ENCODE measurements at regions not wholly inside any gene's neighbourhood (a gene's known extent, or its start where the extent isn't known, plus 50 kb on each side); places are given as distances from the start of the nearest gene placed in this dataset.

GRCh38 chr7:121544726-121545125 is 148.6 kb upstream of the FAM3C start:
- no peak for DNase-seq
- CTCF ChIA-PET, result interaction anchor here (0.6 to 1.5 kb wide), 7 partner anchors 106 to 449 kb away, joined by 3 to 8 read pairs (median 7); no protein-coding TSS in a partner anchor
- WGBS (ENCODE audit: insufficient coverage), result no CpG with 5 or more reads among the region's 2 CpGs
- no peaks in the 10 kb centered on the region for H3K36me3 ChIP-seq (ENCODE audit: control insufficient read depth in 2 of 2, extremely low read depth in 1 of 2, insufficient read depth in 1 of 2, low read length in 1 of 2)
- no peak overlapping the region for H3K4me3 ChIP-seq (ENCODE audit: control insufficient read depth in 1 of 2, extremely low read depth in 1 of 2, low read length in 1 of 2)
- peak in 2 of 4 experiments; percentile 41 to 77 for ATAC-seq (replicated peaks in 1 of 4)
- peak overlapping the region; percentile 25 to 79 for H3K27ac Mint-ChIP-seq
- peaks cover 0 to 3% of the 10 kb centered on the region in 2 donors for H3K27me3 Mint-ChIP-seq
- no peak overlapping the region for H3K27ac ChIP-seq (ENCODE audit: low read length)
- no peaks in the 10 kb centered on the region for H3K36me3 Mint-ChIP-seq
- POLR2A ChIA-PET, result no interaction called here
- H3K27me3 ChIP-seq (replicated peaks in 1 of 2; ENCODE audit: control insufficient read depth in 2 of 2, extremely low read depth in 1 of 2, insufficient read depth in 2 of 2, low read length in 1 of 2), result no peaks in the 10 kb centered on the region
- H3K4me1 Mint-ChIP-seq, result peaks cover 0 to 19% (median 16%) of the 10 kb centered on the region in 3 donors
- H3K9me3 Mint-ChIP-seq, result no peaks in the 10 kb centered on the region
- H3K9me3 ChIP-seq, result no peaks in the 10 kb centered on the region
- no peaks in the 10 kb centered on the region for H3K4me1 ChIP-seq (ENCODE audit: control insufficient read depth in 1 of 2, extremely low read depth in 1 of 2, insufficient read depth in 2 of 2, low read length in 2 of 2)
- no peak overlapping the region for H3K4me3 Mint-ChIP-seq

- ChIA-PET CTCF (interaction anchor here (0.6 to 1.5 kb wide), 4 partner anchors 106 to 450 kb away, joined by 3 to 8 read pairs (median 6); no protein-coding TSS in a partner anchor), POLR2A (no interaction called here)
- no peaks in the 10 kb centered on the region for H3K9me3 ChIP-seq
- no peak for ATAC-seq (replicated peaks in 1 of 4)
- H3K36me3 ChIP-seq (ENCODE audit: control insufficient read depth in 2 of 2, extremely low read depth in 1 of 2, insufficient read depth in 1 of 2, low read length in 1 of 2), result no peaks in the 10 kb centered on the region
- no peaks in the 10 kb centered on the region for H3K4me1 ChIP-seq (ENCODE audit: control insufficient read depth in 1 of 2, extremely low read depth in 1 of 2, insufficient read depth in 2 of 2, low read length in 2 of 2)
- Mint-ChIP-seq H3K36me3 (no peaks in the 10 kb centered on the region), H3K27ac (no peak overlapping the region), H3K4me3 (no peak overlapping the region), H3K4me1 (peaks cover 0 to 19% (median 16%) of the 10 kb centered on the region in 3 donors), H3K9me3 (no peaks in the 10 kb centered on the region), H3K27me3 (peaks cover 0 to 3% of the 10 kb centered on the region in 2 donors)
- H3K27ac ChIP-seq (ENCODE audit: low read length), result no peak overlapping the region
- H3K4me3 ChIP-seq (ENCODE audit: control insufficient read depth in 1 of 2, extremely low read depth in 1 of 2, low read length in 1 of 2), result no peak overlapping the region
- no peak for DNase-seq
- no CpG with 5 or more reads among the region's 1 CpG for WGBS (ENCODE audit: insufficient coverage)
- no peaks in the 10 kb centered on the region for H3K27me3 ChIP-seq (replicated peaks in 1 of 2; ENCODE audit: control insufficient read depth in 2 of 2, extremely low read depth in 1 of 2, insufficient read depth in 2 of 2, low read length in 1 of 2)
Measured at GRCh38 chr7:121544238-121544637, 148.1 kb upstream of the FAM3C start.

GRCh38 chr7:121541457-121541856 is 145.3 kb upstream of the FAM3C start:
- H3K4me1 Mint-ChIP-seq, result peaks cover 0 to 19% (median 16%) of the 10 kb centered on the region in 3 donors
- POLR2A ChIA-PET, result no interaction called here

GRCh38 chr7:121540138-121540537 is 144.0 kb upstream of the FAM3C start:
- Mint-ChIP-seq H3K4me1 (peaks cover 0 to 12% (median 8%) of the 10 kb centered on the region in 3 donors), H3K27me3 (peaks cover 5 to 10% of the 10 kb centered on the region in 2 donors), H3K27ac (no peak overlapping the region), H3K9me3 (no peaks in the 10 kb centered on the region), H3K4me3 (no peak overlapping the region), H3K36me3 (no peaks in the 10 kb centered on the region)
- ATAC-seq (replicated peaks in 1 of 4) (no peak), DNase-seq (no peak)
- H3K9me3 ChIP-seq, result no peaks in the 10 kb centered on the region
- ChIA-PET POLR2A (no interaction called here), CTCF (no interaction called here)
- H3K4me1 ChIP-seq (ENCODE audit: control insufficient read depth in 1 of 2, extremely low read depth in 1 of 2, insufficient read depth in 2 of 2, low read length in 2 of 2), result no peaks in the 10 kb centered on the region
- no peak overlapping the region for H3K27ac ChIP-seq (ENCODE audit: low read length)
- no CpG with 5 or more reads among the region's 1 CpG for WGBS (ENCODE audit: insufficient coverage)
- no peaks in the 10 kb centered on the region for H3K36me3 ChIP-seq (ENCODE audit: control insufficient read depth in 2 of 2, extremely low read depth in 1 of 2, insufficient read depth in 1 of 2, low read length in 1 of 2)
- no peaks in the 10 kb centered on the region for H3K27me3 ChIP-seq (replicated peaks in 1 of 2; ENCODE audit: control insufficient read depth in 2 of 2, extremely low read depth in 1 of 2, insufficient read depth in 2 of 2, low read length in 1 of 2)
- H3K4me3 ChIP-seq (ENCODE audit: control insufficient read depth in 1 of 2, extremely low read depth in 1 of 2, low read length in 1 of 2), result no peak overlapping the region

More at GRCh38 chr7:121541457-121541856, 145.3 kb upstream of the FAM3C start:
- Mint-ChIP-seq H3K27me3 (peaks cover 5 to 12% of the 10 kb centered on the region in 2 donors), H3K9me3 (no peaks in the 10 kb centered on the region), H3K27ac (no peak overlapping the region), H3K36me3 (no peaks in the 10 kb centered on the region), H3K4me3 (no peak overlapping the region)
- Histone ChIP-seq H3K9me3 (no peaks in the 10 kb centered on the region), H3K4me3 (ENCODE audit: control insufficient read depth in 1 of 2, extremely low read depth in 1 of 2, low read length in 1 of 2) (no peak overlapping the region), H3K36me3 (ENCODE audit: control insufficient read depth in 2 of 2, extremely low read depth in 1 of 2, insufficient read depth in 1 of 2, low read length in 1 of 2) (no peaks in the 10 kb centered on the region), H3K4me1 (ENCODE audit: control insufficient read depth in 1 of 2, extremely low read depth in 1 of 2, insufficient read depth in 2 of 2, low read length in 2 of 2) (no peaks in the 10 kb centered on the region), H3K27ac (ENCODE audit: low read length) (no peak overlapping the region), H3K27me3 (replicated peaks in 1 of 2; ENCODE audit: control insufficient read depth in 2 of 2, extremely low read depth in 1 of 2, insufficient read depth in 2 of 2, low read length in 1 of 2) (no peaks in the 10 kb centered on the region)
- DNase-seq (no peak), ATAC-seq (replicated peaks in 1 of 4) (no peak)
- CTCF ChIA-PET, result interaction anchor here (1.1 to 1.2 kb wide), 2 partner anchors 146 to 174 kb away, joined by 3 to 4 read pairs; no protein-coding TSS in a partner anchor
- 91% methylated on average over 1 of the region's 1 CpG for WGBS (ENCODE audit: insufficient coverage)

GRCh38 chr7:121537031-121537430 is 140.9 kb upstream of the FAM3C start:
- no peak overlapping the region for H3K4me3 ChIP-seq (ENCODE audit: control insufficient read depth in 1 of 2, extremely low read depth in 1 of 2, low read length in 1 of 2)
- Mint-ChIP-seq H3K4me1 (no peaks in the 10 kb centered on the region), H3K36me3 (no peaks in the 10 kb centered on the region), H3K27me3 (peaks cover 5 to 10% of the 10 kb centered on the region in 2 donors), H3K27ac (no peak overlapping the region), H3K9me3 (no peaks in the 10 kb centered on the region), H3K4me3 (no peak overlapping the region)
- WGBS (ENCODE audit: insufficient coverage), result no CpG with 5 or more reads among the region's 1 CpG
- CTCF ChIA-PET, result interaction anchor here in 1 of 2 donors (1.4 kb wide), 1 partner anchor 170 kb away, joined by 3 read pairs; no protein-coding TSS in a partner anchor
- H3K27ac ChIP-seq (ENCODE audit: low read length), result no peak overlapping the region
- H3K4me1 ChIP-seq (ENCODE audit: control insufficient read depth in 1 of 2, extremely low read depth in 1 of 2, insufficient read depth in 2 of 2, low read length in 2 of 2), result no peaks in the 10 kb centered on the region
- POLR2A ChIA-PET, result no interaction called here
- H3K36me3 ChIP-seq (ENCODE audit: control insufficient read depth in 2 of 2, extremely low read depth in 1 of 2, insufficient read depth in 1 of 2, low read length in 1 of 2), result no peaks in the 10 kb centered on the region
- DNase-seq, result no peak
- H3K9me3 ChIP-seq, result no peaks in the 10 kb centered on the region
- ATAC-seq (replicated peaks in 1 of 4), result no peak
- no peaks in the 10 kb centered on the region for H3K27me3 ChIP-seq (replicated peaks in 1 of 2; ENCODE audit: control insufficient read depth in 2 of 2, extremely low read depth in 1 of 2, insufficient read depth in 2 of 2, low read length in 1 of 2)

- no peaks in the 10 kb centered on the region for H3K36me3 Mint-ChIP-seq
- H3K4me1 ChIP-seq (ENCODE audit: control insufficient read depth in 1 of 2, extremely low read depth in 1 of 2, insufficient read depth in 2 of 2, low read length in 2 of 2), result no peaks in the 10 kb centered on the region
- ChIA-PET POLR2A (no interaction called here), CTCF (interaction anchor here (0.7 to 2.1 kb wide), 5 partner anchors 10 to 164 kb away, joined by 3 to 11 read pairs (median 5); no protein-coding TSS in a partner anchor)
- no peaks in the 10 kb centered on the region for H3K9me3 Mint-ChIP-seq
- no peaks in the 10 kb centered on the region for H3K36me3 ChIP-seq (ENCODE audit: control insufficient read depth in 2 of 2, extremely low read depth in 1 of 2, insufficient read depth in 1 of 2, low read length in 1 of 2)
- no peaks in the 10 kb centered on the region for H3K27me3 Mint-ChIP-seq
- H3K27me3 ChIP-seq (replicated peaks in 1 of 2; ENCODE audit: control insufficient read depth in 2 of 2, extremely low read depth in 1 of 2, insufficient read depth in 2 of 2, low read length in 1 of 2), result peaks cover 0 to 3% of the 10 kb centered on the region in 2 experiments
- no peak for ATAC-seq (replicated peaks in 1 of 4)
- no peaks in the 10 kb centered on the region for H3K9me3 ChIP-seq
- no peak for DNase-seq
- H3K4me1 Mint-ChIP-seq, result peaks cover 0 to 21% (median 19%) of the 10 kb centered on the region in 3 donors
- peak overlapping the region; percentile 65 for H3K27ac ChIP-seq (ENCODE audit: low read length)
- 80% methylated on average over 1 of the region's 10 CpGs for WGBS (ENCODE audit: insufficient coverage)
- peak overlapping the region; percentile 79 to 85 for H3K27ac Mint-ChIP-seq
- no peak overlapping the region for H3K4me3 ChIP-seq (ENCODE audit: control insufficient read depth in 1 of 2, extremely low read depth in 1 of 2, low read length in 1 of 2)
- H3K4me3 Mint-ChIP-seq, result no peak overlapping the region
Measured at GRCh38 chr7:121531175-121532070, 135.3 kb upstream of the FAM3C start.

Data from T-cell (primary cell).